ENCODE measurements at regions not wholly inside any gene's neighbourhood (a gene's known extent, or its start where the extent isn't known, plus 50 kb on each side); places are given as distances from the start of the nearest gene placed in this dataset.
A peak's percentile ranks its signal among the peaks of the same experiment; 100 is the strongest.
"Not testable (repeated sequence)": the region's sequence is repeated elsewhere in the genome, so short reads cannot be mapped to it uniquely, and the experiment has no call there.

DNA sequence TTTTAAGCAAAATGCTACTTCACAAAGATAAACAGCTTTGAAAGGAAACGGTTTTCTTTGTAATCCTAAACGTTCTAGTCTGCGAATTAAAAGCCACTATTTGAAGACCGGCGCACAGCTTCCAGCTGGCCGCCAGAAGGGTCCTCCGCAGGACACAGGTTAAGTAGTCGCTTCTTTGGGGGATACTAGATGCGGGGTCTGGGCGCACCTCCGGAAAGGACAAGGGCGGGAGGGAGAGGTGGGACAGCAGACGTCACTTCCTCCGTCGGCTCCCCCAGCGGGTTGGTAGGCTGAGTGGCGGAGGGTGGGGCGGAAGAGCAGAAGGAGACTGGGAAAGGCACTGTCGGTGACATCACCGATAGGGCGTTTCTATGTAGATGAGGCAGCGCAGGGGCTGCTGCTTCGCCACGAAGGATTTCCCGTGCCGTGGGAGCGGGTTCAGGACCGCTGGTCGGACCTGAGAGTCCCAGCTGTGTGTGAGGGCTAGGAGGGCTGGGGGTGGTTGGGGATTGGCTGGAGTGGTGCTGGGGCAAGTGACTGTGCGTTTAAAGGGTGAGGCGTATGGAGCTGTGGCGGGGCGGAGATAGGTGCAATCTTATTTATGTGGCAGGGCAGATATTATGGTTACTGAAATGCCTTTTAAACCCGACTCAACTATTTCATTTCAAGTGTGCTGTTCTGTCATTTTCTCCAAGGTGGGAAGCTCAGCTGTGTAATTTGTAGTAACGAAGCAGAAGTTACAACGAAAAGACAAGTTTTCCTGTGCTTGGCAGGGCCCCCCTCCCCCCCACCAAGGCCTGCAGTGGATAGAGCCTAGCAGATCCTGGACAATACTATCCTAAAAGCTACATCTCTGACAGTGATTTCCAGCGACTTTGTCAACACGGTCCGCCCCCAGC, 158.3 kb upstream of the NOTCH2NLA start (continued):
- TF ChIP-seq, protein P1, sequence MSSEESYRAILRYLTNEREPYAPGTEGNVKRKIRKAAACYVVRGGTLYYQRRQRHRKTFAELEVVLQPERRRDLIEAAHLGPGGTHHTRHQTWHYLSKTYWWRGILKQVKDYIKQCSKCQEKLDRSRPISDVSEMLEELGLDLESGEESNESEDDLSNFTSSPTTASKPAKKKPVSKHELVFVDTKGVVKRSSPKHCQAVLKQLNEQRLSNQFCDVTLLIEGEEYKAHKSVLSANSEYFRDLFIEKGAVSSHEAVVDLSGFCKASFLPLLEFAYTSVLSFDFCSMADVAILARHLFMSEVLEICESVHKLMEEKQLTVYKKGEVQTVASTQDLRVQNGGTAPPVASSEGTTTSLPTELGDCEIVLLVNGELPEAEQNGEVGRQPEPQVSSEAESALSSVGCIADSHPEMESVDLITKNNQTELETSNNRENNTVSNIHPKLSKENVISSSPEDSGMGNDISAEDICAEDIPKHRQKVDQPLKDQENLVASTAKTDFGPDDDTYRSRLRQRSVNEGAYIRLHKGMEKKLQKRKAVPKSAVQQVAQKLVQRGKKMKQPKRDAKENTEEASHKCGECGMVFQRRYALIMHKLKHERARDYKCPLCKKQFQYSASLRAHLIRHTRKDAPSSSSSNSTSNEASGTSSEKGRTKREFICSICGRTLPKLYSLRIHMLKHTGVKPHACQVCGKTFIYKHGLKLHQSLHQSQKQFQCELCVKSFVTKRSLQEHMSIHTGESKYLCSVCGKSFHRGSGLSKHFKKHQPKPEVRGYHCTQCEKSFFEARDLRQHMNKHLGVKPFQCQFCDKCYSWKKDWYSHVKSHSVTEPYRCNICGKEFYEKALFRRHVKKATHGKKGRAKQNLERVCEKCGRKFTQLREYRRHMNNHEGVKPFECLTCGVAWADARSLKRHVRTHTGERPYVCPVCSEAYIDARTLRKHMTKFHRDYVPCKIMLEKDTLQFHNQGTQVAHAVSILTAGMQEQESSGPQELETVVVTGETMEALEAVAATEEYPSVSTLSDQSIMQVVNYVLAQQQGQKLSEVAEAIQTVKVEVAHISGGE (CRISPR knock-in tag; IDR thresholded peaks at IDR 0.05), result peak in 1 of 3 experiments; percentile 64; a peak in 2 of 6 replicates
- TF ChIP-seq EGR1 (conservative IDR thresholded peaks at IDR 0.05), result 0 out of 2 replicates have a peak, but pooled peaks have one; percentile 37
- peak; percentile 19; the same call in 1 of the 2 replicates for TF ChIP-seq RAD51 (IDR thresholded peaks at IDR 0.05; ENCODE audit: borderline replicate concordance, low read depth)
- peak; percentile 66 for TF ChIP-seq STAT5A (IDR thresholded peaks at IDR 0.05; ENCODE audit: borderline replicate concordance, low read length)
- peak; percentile 80 for TF ChIP-seq KHSRP (IDR thresholded peaks at IDR 0.05)
- TF ChIP-seq RCOR1 (IDR thresholded peaks at IDR 0.05; ENCODE audit: borderline replicate concordance in 1 of 2, low read depth in 2 of 2, low read length in 2 of 2), result peak in 1 of 2 experiments; percentile 19; a peak in 1 of 4 replicates
- peak; percentile 63 to 76 for TF ChIP-seq FOXK2 (conservative IDR thresholded peaks at IDR 0.05 in 1 of 2, IDR thresholded peaks at IDR 0.05 in 1 of 2; ENCODE audit: low read depth in 2 of 2)
- TF ChIP-seq DPF2 (IDR thresholded peaks at IDR 0.05), result 0 out of 2 replicates have a peak, but pooled peaks have one; percentile 38
- TF ChIP-seq, protein P2, sequence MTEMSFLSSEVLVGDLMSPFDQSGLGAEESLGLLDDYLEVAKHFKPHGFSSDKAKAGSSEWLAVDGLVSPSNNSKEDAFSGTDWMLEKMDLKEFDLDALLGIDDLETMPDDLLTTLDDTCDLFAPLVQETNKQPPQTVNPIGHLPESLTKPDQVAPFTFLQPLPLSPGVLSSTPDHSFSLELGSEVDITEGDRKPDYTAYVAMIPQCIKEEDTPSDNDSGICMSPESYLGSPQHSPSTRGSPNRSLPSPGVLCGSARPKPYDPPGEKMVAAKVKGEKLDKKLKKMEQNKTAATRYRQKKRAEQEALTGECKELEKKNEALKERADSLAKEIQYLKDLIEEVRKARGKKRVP (CRISPR knock-in tag; IDR thresholded peaks at IDR 0.05), result peak; percentile 92
- TF ChIP-seq, protein P3, sequence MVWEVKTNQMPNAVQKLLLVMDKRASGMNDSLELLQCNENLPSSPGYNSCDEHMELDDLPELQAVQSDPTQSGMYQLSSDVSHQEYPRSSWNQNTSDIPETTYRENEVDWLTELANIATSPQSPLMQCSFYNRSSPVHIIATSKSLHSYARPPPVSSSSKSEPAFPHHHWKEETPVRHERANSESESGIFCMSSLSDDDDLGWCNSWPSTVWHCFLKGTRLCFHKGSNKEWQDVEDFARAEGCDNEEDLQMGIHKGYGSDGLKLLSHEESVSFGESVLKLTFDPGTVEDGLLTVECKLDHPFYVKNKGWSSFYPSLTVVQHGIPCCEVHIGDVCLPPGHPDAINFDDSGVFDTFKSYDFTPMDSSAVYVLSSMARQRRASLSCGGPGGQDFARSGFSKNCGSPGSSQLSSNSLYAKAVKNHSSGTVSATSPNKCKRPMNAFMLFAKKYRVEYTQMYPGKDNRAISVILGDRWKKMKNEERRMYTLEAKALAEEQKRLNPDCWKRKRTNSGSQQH (CRISPR knock-in tag; IDR thresholded peaks at IDR 0.05), result peak; percentile 99
- peak; percentile 56; the same call in 1 of the 2 replicates for TF ChIP-seq NCOA6 (IDR thresholded peaks at IDR 0.05)
- 0 out of 2 replicates have a peak, but pooled peaks have one; percentile 68 for TF ChIP-seq NR1H2 (CRISPR knock-in tag; IDR thresholded peaks at IDR 0.05)
- TF ChIP-seq NR2C1 (IDR thresholded peaks at IDR 0.05), result not testable (repeated sequence)
- peak; percentile 53; the same call in 1 of the 2 replicates for TF ChIP-seq NR2C1 (tag; IDR thresholded peaks at IDR 0.05)
- peak; percentile 82; the same call in 1 of the 2 replicates for TF ChIP-seq ZNF586 (CRISPR knock-in tag; conservative IDR thresholded peaks at IDR 0.05)
- TF ChIP-seq RFX7 (CRISPR knock-in tag; IDR thresholded peaks at IDR 0.05), result peak; percentile 97
- TF ChIP-seq, protein P4, sequence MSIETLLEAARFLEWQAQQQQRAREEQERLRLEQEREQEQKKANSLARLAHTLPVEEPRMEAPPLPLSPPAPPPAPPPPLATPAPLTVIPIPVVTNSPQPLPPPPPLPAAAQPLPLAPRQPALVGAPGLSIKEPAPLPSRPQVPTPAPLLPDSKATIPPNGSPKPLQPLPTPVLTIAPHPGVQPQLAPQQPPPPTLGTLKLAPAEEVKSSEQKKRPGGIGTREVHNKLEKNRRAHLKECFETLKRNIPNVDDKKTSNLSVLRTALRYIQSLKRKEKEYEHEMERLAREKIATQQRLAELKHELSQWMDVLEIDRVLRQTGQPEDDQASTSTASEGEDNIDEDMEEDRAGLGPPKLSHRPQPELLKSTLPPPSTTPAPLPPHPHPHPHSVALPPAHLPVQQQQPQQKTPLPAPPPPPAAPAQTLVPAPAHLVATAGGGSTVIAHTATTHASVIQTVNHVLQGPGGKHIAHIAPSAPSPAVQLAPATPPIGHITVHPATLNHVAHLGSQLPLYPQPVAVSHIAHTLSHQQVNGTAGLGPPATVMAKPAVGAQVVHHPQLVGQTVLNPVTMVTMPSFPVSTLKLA (conservative IDR thresholded peaks at IDR 0.05), result peak in 1 of 2 experiments; percentile 52; a peak in 3 of 4 replicates
- TF ChIP-seq ZNF354B (CRISPR knock-in tag; IDR thresholded peaks at IDR 0.05), result peak; percentile 74
- TF ChIP-seq OTX1 (CRISPR knock-in tag; IDR thresholded peaks at IDR 0.05), result peak; percentile 100
- TF ChIP-seq CBX1 (IDR thresholded peaks at IDR 0.05; ENCODE audit: low read depth), result peak; percentile 100
- peak; percentile 5; the same call in 1 of the 2 replicates for TF ChIP-seq EP300 (IDR thresholded peaks at IDR 0.05; ENCODE audit: low read length)

Measured in K562 (cell line).